ENCODE measurements at regions not wholly inside any gene's neighbourhood (a gene's known extent, or its start where the extent isn't known, plus 50 kb on each side); places are given as distances from the start of the nearest gene placed in this dataset.

- TF ChIP-seq, protein P1, sequence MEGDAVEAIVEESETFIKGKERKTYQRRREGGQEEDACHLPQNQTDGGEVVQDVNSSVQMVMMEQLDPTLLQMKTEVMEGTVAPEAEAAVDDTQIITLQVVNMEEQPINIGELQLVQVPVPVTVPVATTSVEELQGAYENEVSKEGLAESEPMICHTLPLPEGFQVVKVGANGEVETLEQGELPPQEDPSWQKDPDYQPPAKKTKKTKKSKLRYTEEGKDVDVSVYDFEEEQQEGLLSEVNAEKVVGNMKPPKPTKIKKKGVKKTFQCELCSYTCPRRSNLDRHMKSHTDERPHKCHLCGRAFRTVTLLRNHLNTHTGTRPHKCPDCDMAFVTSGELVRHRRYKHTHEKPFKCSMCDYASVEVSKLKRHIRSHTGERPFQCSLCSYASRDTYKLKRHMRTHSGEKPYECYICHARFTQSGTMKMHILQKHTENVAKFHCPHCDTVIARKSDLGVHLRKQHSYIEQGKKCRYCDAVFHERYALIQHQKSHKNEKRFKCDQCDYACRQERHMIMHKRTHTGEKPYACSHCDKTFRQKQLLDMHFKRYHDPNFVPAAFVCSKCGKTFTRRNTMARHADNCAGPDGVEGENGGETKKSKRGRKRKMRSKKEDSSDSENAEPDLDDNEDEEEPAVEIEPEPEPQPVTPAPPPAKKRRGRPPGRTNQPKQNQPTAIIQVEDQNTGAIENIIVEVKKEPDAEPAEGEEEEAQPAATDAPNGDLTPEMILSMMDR (IDR thresholded peaks at IDR 0.05; ENCODE audit: low read depth, low read length, poor library complexity, severe bottlenecking): no peak
- no peak for TF ChIP-seq EZH2phosphoT487 (IDR thresholded peaks at IDR 0.05; ENCODE audit: borderline replicate concordance, low read length)
Observed at GRCh38 chr5:117295941-117296340, 721.3 kb upstream of the SEMA6A start.
